ENCODE measurements at regions not wholly inside any gene's neighbourhood (a gene's known extent, or its start where the extent isn't known, plus 50 kb on each side); places are given as distances from the start of the nearest gene placed in this dataset.

- DNase-seq = no peak
Observed at GRCh38 chr12:108043286-108043685, 85.8 kb upstream of the WSCD2 start.

GRCh38 chr12:108043750-108044533, 85.1 kb upstream of the WSCD2 start:
- DNase-seq = no peak

- DNase-seq = no peak
Observed at GRCh38 chr12:108046135-108046534, 83.0 kb upstream of the WSCD2 start.

GRCh38 chr12:108046650-108047049, 82.4 kb upstream of the WSCD2 start:
- DNase-seq = no peak

GRCh38 chr12:108047071-108047550, 82.0 kb upstream of the WSCD2 start:
- DNase-seq = no peak

- DNase-seq = no peak
Observed at GRCh38 chr12:108048686-108049085, 80.4 kb upstream of the WSCD2 start.

- DNase-seq = no peak
Observed at GRCh38 chr12:108050696-108051095, 78.4 kb upstream of the WSCD2 start.

- DNase-seq = no peak
Observed at GRCh38 chr12:108052260-108052659, 76.8 kb upstream of the WSCD2 start.

- DNase-seq = no peak
Observed at GRCh38 chr12:108053512-108053911, 75.6 kb upstream of the WSCD2 start.

- no peak for DNase-seq
Observed at GRCh38 chr12:108054496-108054895, 74.6 kb upstream of the WSCD2 start.

GRCh38 chr12:108055141-108055540, 73.9 kb upstream of the WSCD2 start:
- DNase-seq = no peak

GRCh38 chr12:108060067-108060466, 69.0 kb upstream of the WSCD2 start:
- DNase-seq = no peak

GRCh38 chr12:108060903-108061302, 68.2 kb upstream of the WSCD2 start:
- no peak for DNase-seq

GRCh38 chr12:108063192-108063591, 65.9 kb upstream of the WSCD2 start:
- no peak for DNase-seq

GRCh38 chr12:108065069-108065468, 64.0 kb upstream of the WSCD2 start:
- no peak for DNase-seq

- no peak for DNase-seq
Observed at GRCh38 chr12:108066583-108067577, 62.2 kb upstream of the WSCD2 start.

- DNase-seq = no peak
Observed at GRCh38 chr12:108069651-108070165, 59.4 kb upstream of the WSCD2 start.

GRCh38 chr12:108075561-108075960, 53.5 kb upstream of the WSCD2 start:
- DNase-seq = no peak

- DNase-seq = no peak
Observed at GRCh38 chr12:108076556-108076955, 52.5 kb upstream of the WSCD2 start.

- no peak for DNase-seq
Observed at GRCh38 chr12:108078428-108078827, 50.7 kb upstream of the WSCD2 start.
